ENCODE measurements at regions not wholly inside any gene's neighbourhood (a gene's known extent, or its start where the extent isn't known, plus 50 kb on each side); places are given as distances from the start of the nearest gene placed in this dataset.

DNA sequence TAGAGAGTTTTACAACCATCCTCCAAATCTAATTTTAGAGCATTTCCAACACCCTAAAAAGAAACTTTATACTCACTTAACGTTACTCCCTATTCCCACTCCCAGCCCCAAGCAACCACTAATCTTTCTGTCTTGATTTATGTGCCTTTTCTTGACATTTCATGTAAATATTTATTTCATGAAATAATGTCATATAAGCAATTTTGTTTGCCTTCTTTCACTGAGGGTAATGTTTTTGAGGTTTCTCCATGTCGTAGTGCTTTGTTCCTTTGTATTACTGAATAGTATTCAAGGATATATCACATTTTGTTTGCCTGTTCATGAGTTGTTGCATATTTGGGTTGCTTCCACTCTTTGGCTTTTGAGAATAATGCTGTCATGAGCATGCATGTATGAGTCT is 155.4 kb upstream of the PLAAT1 start:
- Histone ChIP-seq H3K4me3 (ENCODE audit: insufficient read depth, low read length) (no peak overlapping the region), H3K9me3 (ENCODE audit: low read depth, low read length) (no peaks in the 10 kb centered on the region), H3K27me3 (ENCODE audit: insufficient read depth, low read length) (no peaks in the 10 kb centered on the region), H2AFZ (ENCODE audit: low read length) (no peak overlapping the region), H3K27ac (ENCODE audit: low read depth, low read length) (no peak overlapping the region), H4K20me1 (ENCODE audit: insufficient read depth, low read length) (no peaks in the 10 kb centered on the region), H3K4me2 (ENCODE audit: insufficient read depth, low read length) (no peak overlapping the region), H3K36me3 (ENCODE audit: insufficient read depth, low read length) (no peaks in the 10 kb centered on the region), H3K4me1 (ENCODE audit: insufficient read depth, low read length) (no peaks in the 10 kb centered on the region), H3K79me2 (ENCODE audit: insufficient read depth, low read length) (no peaks in the 10 kb centered on the region)
- TF ChIP-seq CTCF (IDR thresholded peaks at IDR 0.05; ENCODE audit: extremely low read depth, low read depth, low read length), result no peak
- no peak for DNase-seq (ENCODE audit: insufficient read length, low spot score, missing footprints)

- no peak for DNase-seq (ENCODE audit: insufficient read length, low spot score, missing footprints)
- H3K9me3 ChIP-seq (ENCODE audit: low read depth, low read length), result no peaks in the 10 kb centered on the region
- no peak overlapping the region for H2AFZ ChIP-seq (ENCODE audit: low read length)
- H3K4me1 ChIP-seq (ENCODE audit: insufficient read depth, low read length), result no peaks in the 10 kb centered on the region
- H3K4me2 ChIP-seq (ENCODE audit: insufficient read depth, low read length), result no peak overlapping the region
- H3K4me3 ChIP-seq (ENCODE audit: insufficient read depth, low read length), result no peak overlapping the region
- TF ChIP-seq CTCF (IDR thresholded peaks at IDR 0.05; ENCODE audit: extremely low read depth, low read depth, low read length), result no peak
- H4K20me1 ChIP-seq (ENCODE audit: insufficient read depth, low read length), result no peaks in the 10 kb centered on the region
- no peak overlapping the region for H3K27ac ChIP-seq (ENCODE audit: low read depth, low read length)
- H3K79me2 ChIP-seq (ENCODE audit: insufficient read depth, low read length), result no peaks in the 10 kb centered on the region
- no peaks in the 10 kb centered on the region for H3K36me3 ChIP-seq (ENCODE audit: insufficient read depth, low read length)
- no peaks in the 10 kb centered on the region for H3K27me3 ChIP-seq (ENCODE audit: insufficient read depth, low read length)
Observed at GRCh38 chr3:193086681-193087080, 154.3 kb upstream of the PLAAT1 start.

DNA sequence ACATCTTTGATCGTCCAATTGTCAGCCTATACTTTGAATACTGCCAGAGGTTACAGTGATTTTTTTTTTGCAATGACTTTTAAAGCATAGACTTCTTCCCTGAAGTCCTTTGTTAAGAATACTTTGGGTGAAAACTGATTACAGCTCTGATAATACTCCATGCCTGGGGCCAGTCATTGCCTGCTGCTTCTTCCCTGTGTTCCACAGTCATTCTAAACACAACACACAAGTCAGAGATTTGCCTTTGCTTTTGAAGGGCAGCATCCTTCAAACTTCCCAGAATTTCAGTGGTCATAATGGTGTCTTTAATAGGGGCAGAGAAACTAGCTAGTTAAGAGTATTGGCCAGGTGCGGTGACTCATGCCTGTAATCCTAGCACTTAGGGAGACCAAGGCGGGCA is 153.7 kb upstream of the PLAAT1 start:
- H3K4me3 ChIP-seq (ENCODE audit: insufficient read depth, low read length), result no peak overlapping the region
- TF ChIP-seq CTCF (IDR thresholded peaks at IDR 0.05; ENCODE audit: extremely low read depth, low read depth, low read length), result no peak
- H3K79me2 ChIP-seq (ENCODE audit: insufficient read depth, low read length), result no peaks in the 10 kb centered on the region
- H3K4me1 ChIP-seq (ENCODE audit: insufficient read depth, low read length), result no peaks in the 10 kb centered on the region
- DNase-seq (ENCODE audit: insufficient read length, low spot score, missing footprints), result no peak
- H3K4me2 ChIP-seq (ENCODE audit: insufficient read depth, low read length), result no peak overlapping the region
- H3K27ac ChIP-seq (ENCODE audit: low read depth, low read length), result no peak overlapping the region
- H4K20me1 ChIP-seq (ENCODE audit: insufficient read depth, low read length), result no peaks in the 10 kb centered on the region
- H3K36me3 ChIP-seq (ENCODE audit: insufficient read depth, low read length), result no peaks in the 10 kb centered on the region
- H2AFZ ChIP-seq (ENCODE audit: low read length), result no peak overlapping the region
- H3K9me3 ChIP-seq (ENCODE audit: low read depth, low read length), result no peaks in the 10 kb centered on the region
- H3K27me3 ChIP-seq (ENCODE audit: insufficient read depth, low read length), result no peaks in the 10 kb centered on the region

GRCh38 chr3:193095366-193095765 is 145.7 kb upstream of the PLAAT1 start:
- Histone ChIP-seq H3K4me3 (ENCODE audit: insufficient read depth, low read length) (no peak overlapping the region), H3K27me3 (ENCODE audit: insufficient read depth, low read length) (no peaks in the 10 kb centered on the region), H3K4me2 (ENCODE audit: insufficient read depth, low read length) (no peak overlapping the region), H3K27ac (ENCODE audit: low read depth, low read length) (no peak overlapping the region), H3K9me3 (ENCODE audit: low read depth, low read length) (no peaks in the 10 kb centered on the region), H3K36me3 (ENCODE audit: insufficient read depth, low read length) (no peaks in the 10 kb centered on the region), H3K4me1 (ENCODE audit: insufficient read depth, low read length) (no peaks in the 10 kb centered on the region), H4K20me1 (ENCODE audit: insufficient read depth, low read length) (no peaks in the 10 kb centered on the region), H2AFZ (ENCODE audit: low read length) (no peak overlapping the region), H3K79me2 (ENCODE audit: insufficient read depth, low read length) (no peaks in the 10 kb centered on the region)
- TF ChIP-seq CTCF (IDR thresholded peaks at IDR 0.05; ENCODE audit: extremely low read depth, low read depth, low read length), result no peak
- DNase-seq (ENCODE audit: insufficient read length, low spot score, missing footprints), result no peak

Data from osteoblast (primary cell).